IMR-90 (cell line): ENCODE measurements at regions not wholly inside any gene's neighbourhood (a gene's known extent, or its start where the extent isn't known, plus 50 kb on each side); places are given as distances from the start of the nearest gene placed in this dataset.

Source experiments
- ATAC-seq: fragments of 200-7000 bp; cut with Tn5 transposase; 2 replicates; pipeline ENCODE4 v1.9.1; 2020; ENCODE audit warnings: low read depth, mild to moderate bottlenecking, moderate library complexity
- BruUV-seq: library from RNA; stranded (reverse); fragments of 400-500 nt; replicated peaks from 2 replicates; lab custom pipeline; 2021; lab: Mats Ljungman, UMichigan
- CTCF ChIA-PET: fragments of 300-600 bp; formaldehyde crosslinking; extraction: SDS; loops from one replicate; lab custom pipeline; 2021; ENCODE audit warnings: antibody characterized with exemption; lab: Yijun Ruan, JAX
- POLR2A ChIA-PET: fragments of 300-600 bp; sonication (Branson Sonifier 250); formaldehyde crosslinking; loops from one replicate; lab custom pipeline; 2022; ENCODE audit warnings: antibody characterized with exemption; ENCODE audit not compliant: unreplicated experiment; lab: Charles Lee
- DNase-seq: peaks from one replicate; pipeline ENCODE4 v3.0.0; 2013
- H2AFZ ChIP-seq: replicated peaks from 2 replicates; pipeline ENCODE3; 2013; ENCODE audit warnings: low read length, mild to moderate bottlenecking; ENCODE audit not compliant: poor library complexity
- H2AK5ac ChIP-seq: 2 replicates; pipeline ENCODE4 v1.6.1; 2013; ENCODE audit warnings: low read depth, low read length, inconsistent platforms
- H2AK9ac ChIP-seq: replicated peaks from 2 replicates; pipeline ENCODE3; 2013; ENCODE audit warnings: mild to moderate bottlenecking, low read depth, low read length, moderate library complexity; ENCODE audit not compliant: poor library complexity
- H2BK120ac ChIP-seq: 2 replicates; pipeline ENCODE4 v1.6.1; 2013; ENCODE audit warnings: low read depth, low read length, inconsistent platforms
- H2BK15ac ChIP-seq: 3 replicates; pipeline ENCODE4 v1.6.1; 2013; ENCODE audit warnings: low read depth, low read length, inconsistent platforms
- H2BK20ac ChIP-seq: 2 replicates; pipeline ENCODE4 v1.6.1; 2013; ENCODE audit warnings: low read depth, mild to moderate bottlenecking, inconsistent platforms, low read length, moderate library complexity
- H2BK5ac ChIP-seq: 2 replicates; pipeline ENCODE4 v1.6.1; 2013; ENCODE audit warnings: mild to moderate bottlenecking, low read depth, low read length, inconsistent platforms; ENCODE audit not compliant: poor library complexity, severe bottlenecking
- H3K14ac ChIP-seq: replicated peaks from 2 replicates; pipeline ENCODE4 v1.6.1; 2013; ENCODE audit warnings: low read depth, low read length, inconsistent platforms
- H3K18ac ChIP-seq: 2 replicates; pipeline ENCODE4 v1.6.1; 2013; ENCODE audit warnings: low read depth, low read length, control low read depth
- H3K23ac ChIP-seq: 2 replicates; pipeline ENCODE4 v1.6.1; 2013; ENCODE audit warnings: low read depth, low read length, inconsistent platforms
- H3K27ac ChIP-seq: 2 replicates; pipeline ENCODE4 v1.5.1; 2013; ENCODE audit warnings: mild to moderate bottlenecking, control low read depth, low read length; ENCODE audit not compliant: insufficient read depth
- H3K27me3 ChIP-seq: 2 replicates; pipeline ENCODE4 v1.6.1; 2013; ENCODE audit warnings: low read length; ENCODE audit not compliant: control insufficient read depth, insufficient read depth
- H3K36me3 ChIP-seq: 2 replicates; pipeline ENCODE4 v1.6.1; 2013; ENCODE audit warnings: low read length, mixed read lengths; ENCODE audit not compliant: control insufficient read depth, insufficient read depth
- H3K4ac ChIP-seq: 2 replicates; pipeline ENCODE4 v1.6.1; 2013; ENCODE audit warnings: low read depth, low read length, inconsistent platforms
- H3K4me1 ChIP-seq: 2 replicates; pipeline ENCODE4 v1.6.1; 2013; ENCODE audit warnings: low read length, mixed read lengths; ENCODE audit not compliant: control insufficient read depth, insufficient read depth
- H3K4me2 ChIP-seq: 2 replicates; pipeline ENCODE4 v1.6.1; 2013; ENCODE audit warnings: low read depth, mild to moderate bottlenecking, control low read depth, low read length, moderate library complexity
- H3K4me3 ChIP-seq: 2 replicates; pipeline ENCODE4 v1.5.1; 2013; ENCODE audit warnings: low read depth, mild to moderate bottlenecking, control low read depth, low read length, moderate library complexity; ENCODE audit not compliant: insufficient read depth
- H3K56ac ChIP-seq: 2 replicates; pipeline ENCODE4 v1.6.1; 2013; ENCODE audit warnings: low read length, inconsistent platforms; ENCODE audit not compliant: insufficient read depth; ENCODE audit errors: extremely low read depth
- H3K79me1 ChIP-seq, 2 experiments: 2 replicates each; pipeline ENCODE4 v1.6.1; 2013; ENCODE audit warnings: low read length in 2 of 2, inconsistent platforms in 1 of 2, low read depth in 1 of 2
- H3K9ac ChIP-seq: 2 replicates; pipeline ENCODE4 v1.6.1; 2013; ENCODE audit warnings: low read depth, low read length, control low read depth
- H3K9me1 ChIP-seq: 2 replicates; pipeline ENCODE4 v1.6.1; 2013; ENCODE audit warnings: low read length, inconsistent platforms; ENCODE audit not compliant: insufficient read depth
- H3K9me3 ChIP-seq: 2 replicates; pipeline ENCODE4 v1.6.1; 2013; ENCODE audit warnings: low read length; ENCODE audit not compliant: control insufficient read depth, insufficient read depth
- H4K20me1 ChIP-seq: 2 replicates; pipeline ENCODE4 v1.6.1; 2013; ENCODE audit warnings: low read length, inconsistent platforms; ENCODE audit not compliant: insufficient read depth
- H4K5ac ChIP-seq: 2 replicates; pipeline ENCODE4 v1.6.1; 2013; ENCODE audit warnings: mild to moderate bottlenecking, low read depth, low read length, control low read depth
- H4K8ac ChIP-seq, 2 experiments: 2 replicates each; pipeline ENCODE4 v1.6.1; 2013; ENCODE audit warnings: low read depth in 2 of 2, low read length in 2 of 2, control low read depth in 1 of 2, inconsistent platforms in 1 of 2
- H4K91ac ChIP-seq: 2 replicates; pipeline ENCODE4 v1.6.1; 2013; ENCODE audit warnings: low read depth, low read length, inconsistent platforms; ENCODE audit not compliant: insufficient read depth
- BHLHE40 ChIP-seq: fragments of 150-350 bp; IDR thresholded peaks from 2 replicates; pipeline ENCODE4 v1.6.1; 2016; ENCODE audit warnings: mild to moderate bottlenecking, low read depth, low read length
- CEBPB ChIP-seq: IDR thresholded peaks from 2 replicates; pipeline ENCODE4 v1.6.1; 2012; ENCODE audit warnings: low read depth, low read length, improper control_type of control experiment
- CHD1 ChIP-seq: IDR thresholded peaks from 2 replicates; pipeline ENCODE4 v1.6.1; 2012; ENCODE audit warnings: low read depth, low read length, improper control_type of control experiment
- CTCF ChIP-seq: conservative IDR thresholded peaks from 2 replicates; pipeline ENCODE4 v1.5.1; 2012; ENCODE audit warnings: mild to moderate bottlenecking, low read depth, low read length, improper control_type of control experiment
- ELK1 ChIP-seq: fragments of 150-350 bp; IDR thresholded peaks from 2 replicates; pipeline ENCODE4 v1.6.1; 2016; ENCODE audit warnings: low read depth, mild to moderate bottlenecking, low read length, moderate library complexity, borderline replicate concordance
- MAFK ChIP-seq: IDR thresholded peaks from 2 replicates; pipeline ENCODE4 v1.6.1; 2012; ENCODE audit warnings: low read depth, low read length, improper control_type of control experiment
- MAZ ChIP-seq: IDR thresholded peaks from 2 replicates; pipeline ENCODE4 v1.6.1; 2012; ENCODE audit warnings: low read depth, mild to moderate bottlenecking, low read length, improper control_type of control experiment, moderate library complexity, borderline replicate concordance
- MXI1 ChIP-seq: IDR thresholded peaks from 2 replicates; pipeline ENCODE4 v1.6.1; 2012; ENCODE audit warnings: low read depth, mild to moderate bottlenecking, low read length, moderate library complexity, borderline replicate concordance
- NFE2L2 ChIP-seq: fragments of 150-350 bp; IDR thresholded peaks from 2 replicates; pipeline ENCODE4 v1.6.1; 2016; ENCODE audit warnings: low read depth, mild to moderate bottlenecking, low read length
- POLR2A ChIP-seq: IDR thresholded peaks from 2 replicates; pipeline ENCODE4 v1.6.1; 2012; ENCODE audit warnings: mild to moderate bottlenecking, low read depth, low read length
- RAD21 ChIP-seq: IDR thresholded peaks from 2 replicates; pipeline ENCODE4 v1.6.1; 2012; ENCODE audit warnings: low read length, improper control_type of control experiment
- RCOR1 ChIP-seq: IDR thresholded peaks from 2 replicates; pipeline ENCODE4 v1.6.1; 2012; ENCODE audit warnings: mild to moderate bottlenecking, low read length, improper control_type of control experiment; ENCODE audit not compliant: insufficient replicate concordance
- RFX5 ChIP-seq: IDR thresholded peaks from 2 replicates; pipeline ENCODE4 v1.8.0; 2012; ENCODE audit warnings: low read depth, mild to moderate bottlenecking, low read length, moderate library complexity
- SMC3 ChIP-seq: fragments of 150-350 bp; IDR thresholded peaks from 2 replicates; pipeline ENCODE4 v1.6.1; 2016; ENCODE audit warnings: low read depth, mild to moderate bottlenecking, antibody characterized with exemption, low read length, moderate library complexity
- dilution Hi-C: fragments of 300-500 bp; cut with HindIII; formaldehyde crosslinking; loops from one replicate; pipeline ENCODE4 v1.14.3; 2018; ENCODE audit warnings: low sequenced_read_pairs; ENCODE audit not compliant: unreplicated experiment
- in situ Hi-C: fragments of 300-500 bp; cut with MboI; formaldehyde crosslinking; loops from 3 replicates; pipeline ENCODE4 v1.14.3; 2019; ENCODE audit warnings: low sequenced_read_pairs, inconsistent platforms, mixed read lengths
- intact Hi-C: fragments of 100-400 bp; cut with micrococcal nuclease; formaldehyde crosslinking; loops from 2 replicates; pipeline ENCODE4 v1.10.0; 2022

- TF ChIP-seq CTCF (no peak), POLR2A (no peak), CHD1 (no peak)
Measured at GRCh38 chr5:67619636-67620035, 423.0 kb upstream of the CD180 start (continued).

GRCh38 chr5:67619235-67619634 is 422.6 kb upstream of the CD180 start:
- Histone ChIP-seq H4K5ac (no peak overlapping the region), H3K9ac (no peak overlapping the region), H3K56ac (no peak overlapping the region), H4K20me1 (no peaks in the 10 kb centered on the region), H3K9me1 (no peaks in the 10 kb centered on the region), H3K23ac (no peak overlapping the region), H2BK5ac (no peak overlapping the region), H3K4me1 (no peaks in the 10 kb centered on the region), H3K79me1 (no peaks in the 10 kb centered on the region), H2BK15ac (no peak overlapping the region), H2AK5ac (no peak overlapping the region), H3K4me3 (no peak overlapping the region), H2BK120ac (no peak overlapping the region), H2BK20ac (no peak overlapping the region), H3K14ac (no peak overlapping the region), H4K8ac (no peak overlapping the region), H3K27me3 (no peaks in the 10 kb centered on the region), H3K9me3 (peaks cover 2% of the 10 kb centered on the region; the same call in 1 of the 2 replicates), H3K36me3 (no peaks in the 10 kb centered on the region), H4K91ac (no peak overlapping the region), H2AFZ (no peak overlapping the region), H3K18ac (no peak overlapping the region), H3K27ac (no peak overlapping the region), H3K4ac (no peak overlapping the region), H2AK9ac (no peak overlapping the region), H3K4me2 (no peak overlapping the region)
- POLR2A ChIA-PET = no interaction called here
- no TSS peak for BruUV-seq
- no peak for TF ChIP-seq RCOR1
- no peak for TF ChIP-seq NFE2L2
- no peak for TF ChIP-seq POLR2A
- no peak for TF ChIP-seq CEBPB
- no peak for TF ChIP-seq SMC3
- no peak for TF ChIP-seq MAFK
- TF ChIP-seq BHLHE40 = no peak
- no peak for TF ChIP-seq RFX5
- no peak for TF ChIP-seq MXI1
- no peak for TF ChIP-seq ELK1
- TF ChIP-seq RAD21 = no peak
- no peak for TF ChIP-seq CHD1
- no peak for TF ChIP-seq MAZ
- ATAC-seq = no peak
- dilution Hi-C loops (no loop called here), in situ Hi-C loops (no loop called here), intact Hi-C loops (no loop called here)
- CTCF ChIA-PET = interaction anchor here (0.7 kb wide), 1 partner anchor 667 kb away, joined by 4 read pairs; no protein-coding TSS in a partner anchor
- DNase-seq = no peak
